ENCODE measurements at regions not wholly inside any gene's neighbourhood (a gene's known extent, or its start where the extent isn't known, plus 50 kb on each side); places are given as distances from the start of the nearest gene placed in this dataset.
"Not testable (repeated sequence)": the region's sequence is repeated elsewhere in the genome, so short reads cannot be mapped to it uniquely, and the experiment has no call there.

DNA sequence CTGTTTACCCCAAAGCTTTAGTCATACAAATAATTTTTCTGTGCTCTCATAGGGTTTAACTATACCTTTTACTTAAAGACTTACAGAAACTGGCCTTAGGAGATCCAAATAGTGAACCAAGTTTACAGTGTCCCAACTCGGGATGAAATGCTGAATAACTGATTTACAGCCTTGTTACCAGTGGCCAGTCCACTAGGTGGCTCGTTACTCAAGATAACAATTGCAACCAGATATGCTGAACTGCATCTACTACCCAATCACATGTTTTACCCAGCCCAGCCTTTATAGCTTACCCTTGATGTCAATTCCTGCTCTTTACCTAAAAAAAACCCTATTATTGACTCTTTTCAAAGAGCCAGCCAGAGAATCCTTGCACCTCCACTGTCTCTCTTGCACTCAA lies 1148.8 kb upstream of the ADGRL4 start:
- H3K4me1 ChIP-seq: no peaks in the 10 kb centered on the region
- H3K9me3 ChIP-seq: no peaks in the 10 kb centered on the region
- 15 to 38% methylated on average over 2 of the region's 2 CpGs for WGBS, 2 donors
- TF ChIP-seq POLR2AphosphoS5 (IDR thresholded peaks at IDR 0.05) (no peak), CTCF (IDR thresholded peaks at IDR 0.05) (no peak)
- no peaks in the 10 kb centered on the region for H3K36me3 ChIP-seq
- intact Hi-C loops (cut with DNase I): no loop called here
- H3K4me3 ChIP-seq: no peak overlapping the region
- no peaks in the 10 kb centered on the region for H3K27me3 ChIP-seq
- no peak for DNase-seq
- no peak overlapping the region for H3K27ac ChIP-seq

GRCh38 chr1:80154176-80154575 lies 1147.6 kb upstream of the ADGRL4 start:
- no peak overlapping the region for H3K27ac ChIP-seq
- WGBS, 2 donors: 87 to 90% methylated on average over 5 of the region's 5 CpGs
- no peaks in the 10 kb centered on the region for H3K27me3 ChIP-seq
- H3K36me3 ChIP-seq: no peaks in the 10 kb centered on the region
- intact Hi-C loops (cut with DNase I): no loop called here
- TF ChIP-seq POLR2A (IDR thresholded peaks at IDR 0.05) (no peak), POLR2AphosphoS5 (IDR thresholded peaks at IDR 0.05) (no peak), CTCF (IDR thresholded peaks at IDR 0.05) (no peak), EP300 (IDR thresholded peaks at IDR 0.05) (no peak)
- no peaks in the 10 kb centered on the region for H3K9me3 ChIP-seq
- no peaks in the 10 kb centered on the region for H3K4me1 ChIP-seq
- no peak for DNase-seq
- no peak overlapping the region for H3K4me3 ChIP-seq

- Histone ChIP-seq H3K4me3 (no peak overlapping the region), H3K9me3 (no peaks in the 10 kb centered on the region), H3K4me1 (no peaks in the 10 kb centered on the region), H3K27me3 (no peaks in the 10 kb centered on the region), H3K27ac (no peak overlapping the region), H3K36me3 (no peaks in the 10 kb centered on the region)
- DNase-seq: no peak
- intact Hi-C loops (cut with DNase I): no loop called here
- WGBS, 2 donors: 93 to 95% methylated on average over 4 of the region's 4 CpGs
- TF ChIP-seq EP300 (IDR thresholded peaks at IDR 0.05) (no peak), POLR2AphosphoS5 (IDR thresholded peaks at IDR 0.05) (no peak), CTCF (IDR thresholded peaks at IDR 0.05) (no peak), POLR2A (IDR thresholded peaks at IDR 0.05) (no peak)
Measured at GRCh38 chr1:80153762-80154161, 1147.2 kb upstream of the ADGRL4 start.

GRCh38 chr1:80143361-80143760 lies 1136.8 kb upstream of the ADGRL4 start:
- intact Hi-C loops (cut with DNase I): no loop called here
- WGBS, 2 donors: 0% methylated on average over 1 of the region's 1 CpG

DNA sequence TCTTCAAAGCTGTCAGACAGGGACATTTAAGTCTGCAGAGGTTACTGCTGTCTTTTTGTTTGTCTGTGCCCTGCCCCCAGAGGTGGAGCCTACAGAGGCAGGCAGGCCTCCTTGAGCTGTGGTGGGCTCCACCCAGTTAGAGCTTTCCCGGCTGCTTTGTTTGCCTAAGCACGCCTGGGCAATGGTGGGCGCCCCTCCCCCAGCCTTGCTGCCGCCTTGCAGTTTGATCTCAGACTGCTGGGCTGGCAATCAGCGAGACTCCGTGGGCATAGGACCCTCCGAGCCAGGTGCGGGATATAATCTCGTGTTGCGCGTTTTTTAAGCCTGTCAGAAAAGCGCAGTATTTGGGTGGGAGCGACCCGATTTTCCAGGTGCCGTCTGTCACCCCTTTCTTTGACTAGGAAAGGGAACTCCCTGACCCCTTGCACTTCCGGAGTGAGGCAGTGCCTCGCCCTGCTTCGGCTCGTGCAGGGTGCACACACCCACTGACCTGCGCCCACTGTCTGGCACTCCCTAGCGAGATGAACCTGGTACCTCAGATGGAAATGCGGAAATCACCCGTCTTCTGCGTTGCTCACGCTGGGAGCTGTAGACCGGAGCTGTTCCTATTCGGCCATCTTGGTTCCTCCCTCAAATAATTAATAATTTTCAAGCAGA lies 1131.5 kb upstream of the ADGRL4 start:
- WGBS, 2 donors: 86 to 89% methylated on average over 27 of the region's 27 CpGs
- H3K27me3 ChIP-seq; intact Hi-C loops (cut with DNase I); DNase-seq; H3K4me1 ChIP-seq; H3K27ac ChIP-seq; H3K4me3 ChIP-seq; H3K9me3 ChIP-seq; H3K36me3 ChIP-seq: not testable (repeated sequence)

More at GRCh38 chr1:80143361-80143760, 1136.8 kb upstream of the ADGRL4 start:
- no peak overlapping the region for H3K27ac ChIP-seq
- no peak overlapping the region for H3K4me3 ChIP-seq
- peaks cover 0 to 6% (median 2%) of the 10 kb centered on the region in 4 donors for H3K9me3 ChIP-seq
- no peaks in the 10 kb centered on the region for H3K27me3 ChIP-seq
- no peak for TF ChIP-seq POLR2AphosphoS5 (IDR thresholded peaks at IDR 0.05)
- TF ChIP-seq CTCF (IDR thresholded peaks at IDR 0.05): no peak
- DNase-seq: no peak
- no peaks in the 10 kb centered on the region for H3K4me1 ChIP-seq
- no peaks in the 10 kb centered on the region for H3K36me3 ChIP-seq

All from sigmoid colon (tissue), 6 donors.